ENCODE measurements at regions not wholly inside any gene's neighbourhood (a gene's known extent, or its start where the extent isn't known, plus 50 kb on each side); places are given as distances from the start of the nearest gene placed in this dataset.

DNA sequence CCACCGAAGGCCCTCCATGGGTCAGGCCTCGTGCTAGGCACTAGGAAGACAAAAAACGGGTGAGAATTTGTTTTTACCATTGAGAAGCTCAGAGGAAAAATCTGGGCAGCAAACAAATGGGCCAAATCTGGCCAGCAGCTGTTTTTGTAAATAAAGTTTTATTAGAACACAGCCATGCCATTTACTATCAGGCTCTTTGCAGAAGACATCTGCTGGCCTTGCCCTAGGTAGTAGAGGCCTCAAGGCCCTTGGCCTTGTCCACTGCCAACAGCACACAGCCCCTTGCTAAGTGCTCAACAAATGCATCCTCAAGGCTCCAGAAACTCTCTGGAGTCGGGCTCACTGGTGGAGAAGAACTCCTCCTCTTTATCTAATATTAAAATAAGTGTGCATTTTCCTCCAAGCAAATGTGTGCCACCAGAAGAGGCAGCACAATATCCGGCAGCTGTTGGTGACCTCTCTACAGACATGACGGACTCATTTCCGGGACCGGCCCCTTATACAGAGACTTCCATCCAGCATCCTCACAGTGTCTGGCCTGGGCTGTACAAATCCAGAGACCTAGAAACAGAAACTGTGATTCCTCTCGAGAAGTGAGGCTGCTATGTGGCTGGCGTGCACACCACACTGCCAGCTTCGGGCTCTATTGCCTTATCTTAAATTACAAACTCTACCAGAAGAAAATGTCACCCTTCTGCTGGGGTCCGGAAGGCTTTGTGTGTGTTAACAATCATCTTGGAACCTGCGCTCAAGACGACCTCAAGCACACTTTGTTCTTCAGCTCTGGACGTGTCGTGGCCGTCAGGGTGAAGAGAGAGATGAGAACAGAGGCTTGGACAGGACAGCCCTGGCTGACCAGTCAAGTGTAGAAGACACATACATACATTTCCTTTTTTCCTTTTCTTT, 203.9 kb downstream of the TOMM20 start:
- Histone ChIP-seq H3K23ac (ENCODE audit: insufficient read length, low read depth, low read length) (no peak overlapping the region), H2BK120ac (ENCODE audit: low read depth, low read length, poor library complexity, severe bottlenecking) (no peak overlapping the region), H2BK15ac (ENCODE audit: low read depth, low read length) (no peak overlapping the region), H4K8ac (replicated peaks; ENCODE audit: insufficient read length, low read depth, low read length) (no peak overlapping the region), H4K5ac (ENCODE audit: insufficient read length, low read depth, low read length) (no peak overlapping the region), H3K23me2 (ENCODE audit: insufficient read length, low read depth, low read length, poor library complexity, severe bottlenecking) (no peaks in the 10 kb centered on the region), H3K79me1 (ENCODE audit: insufficient read depth, low read depth, low read length, poor library complexity, severe bottlenecking) (no peaks in the 10 kb centered on the region), H3K18ac (ENCODE audit: insufficient read length, low read depth, low read length) (no peak overlapping the region), H2AK5ac (ENCODE audit: insufficient read length, low read length) (no peak overlapping the region), H3K27me3 (ENCODE audit: insufficient read depth, low read length) (no peaks in the 10 kb centered on the region), H3K4me2 (ENCODE audit: insufficient read depth, insufficient read length, low read length) (no peak overlapping the region), H3K4me1 (ENCODE audit: insufficient read depth, low read length) (peaks cover 3% of the 10 kb centered on the region; the same call in 1 of the 2 replicates), H3K14ac (ENCODE audit: insufficient read depth, low read length) (no peak overlapping the region), H2BK12ac (ENCODE audit: insufficient read length, low read depth, low read length) (no peak overlapping the region), H3K9ac (ENCODE audit: extremely low read depth, insufficient read length, low read length) (no peak overlapping the region), H2BK5ac (ENCODE audit: insufficient read length, low read length) (no peak overlapping the region), H4K20me1 (ENCODE audit: control insufficient read depth, insufficient read depth, insufficient read length) (no peaks in the 10 kb centered on the region), H2AFZ (ENCODE audit: low read length) (no peak overlapping the region), H3T11ph (ENCODE audit: low read length) (no peak overlapping the region), H3K4ac (ENCODE audit: low read depth, low read length) (no peak overlapping the region), H3K9me3 (ENCODE audit: control insufficient read depth, low read depth, low read length) (no peaks in the 10 kb centered on the region), H3K56ac (ENCODE audit: insufficient read length, low read depth, low read length) (no peak overlapping the region), H3K79me2 (ENCODE audit: insufficient read depth, low read length) (no peaks in the 10 kb centered on the region), H2BK20ac (ENCODE audit: low read depth, low read length, poor library complexity, severe bottlenecking) (no peak overlapping the region), H3K27ac (ENCODE audit: insufficient read length, low read depth, low read length) (no peak overlapping the region), H4K91ac (ENCODE audit: insufficient read length, low read depth, low read length) (no peak overlapping the region)
- TF ChIP-seq, protein P1, sequence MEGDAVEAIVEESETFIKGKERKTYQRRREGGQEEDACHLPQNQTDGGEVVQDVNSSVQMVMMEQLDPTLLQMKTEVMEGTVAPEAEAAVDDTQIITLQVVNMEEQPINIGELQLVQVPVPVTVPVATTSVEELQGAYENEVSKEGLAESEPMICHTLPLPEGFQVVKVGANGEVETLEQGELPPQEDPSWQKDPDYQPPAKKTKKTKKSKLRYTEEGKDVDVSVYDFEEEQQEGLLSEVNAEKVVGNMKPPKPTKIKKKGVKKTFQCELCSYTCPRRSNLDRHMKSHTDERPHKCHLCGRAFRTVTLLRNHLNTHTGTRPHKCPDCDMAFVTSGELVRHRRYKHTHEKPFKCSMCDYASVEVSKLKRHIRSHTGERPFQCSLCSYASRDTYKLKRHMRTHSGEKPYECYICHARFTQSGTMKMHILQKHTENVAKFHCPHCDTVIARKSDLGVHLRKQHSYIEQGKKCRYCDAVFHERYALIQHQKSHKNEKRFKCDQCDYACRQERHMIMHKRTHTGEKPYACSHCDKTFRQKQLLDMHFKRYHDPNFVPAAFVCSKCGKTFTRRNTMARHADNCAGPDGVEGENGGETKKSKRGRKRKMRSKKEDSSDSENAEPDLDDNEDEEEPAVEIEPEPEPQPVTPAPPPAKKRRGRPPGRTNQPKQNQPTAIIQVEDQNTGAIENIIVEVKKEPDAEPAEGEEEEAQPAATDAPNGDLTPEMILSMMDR (conservative IDR thresholded peaks at IDR 0.05), result no peak
- no CpG with 5 or more reads among the region's 17 CpGs for WGBS (ENCODE audit: extremely low coverage, insufficient read length, low lambda C conversion rate)
- no peak overlapping the region for H3K4me3 Mint-ChIP-seq
- H3K36me3 Mint-ChIP-seq (ENCODE audit: insufficient read depth in 1 of 3, low read depth in 3 of 3), result no peaks in the 10 kb centered on the region; a peak in 1 of 7 replicates
- no peak overlapping the region for H3K27ac Mint-ChIP-seq
- peaks cover 33 to 43% of the 10 kb centered on the region in 2 experiments for H3K4me1 Mint-ChIP-seq
- H3K27me3 Mint-ChIP-seq (ENCODE audit: low read depth), result peaks cover 14% of the 10 kb centered on the region
- peak; percentile 21 for DNase-seq
- no peaks in the 10 kb centered on the region; a peak in 1 of 5 replicates for H3K9me3 Mint-ChIP-seq

Data from H9 (cell line).